Calu3 (cell line): ENCODE measurements at regions not wholly inside any gene's neighbourhood (a gene's known extent, or its start where the extent isn't known, plus 50 kb on each side); places are given as distances from the start of the nearest gene placed in this dataset.

Experiments used
- BruUV-seq: library from RNA; stranded (reverse); fragments of 400-500 nt; replicated peaks from 2 replicates; lab custom pipeline; 2021; lab: Mats Ljungman, UMichigan
- CTCF ChIA-PET: fragments of 300-600 bp; sonication (Branson Sonifier 250); formaldehyde crosslinking; loops from one replicate; lab custom pipeline; 2022; ENCODE audit warnings: antibody characterized with exemption; lab: Charles Lee
- DNase-seq: peaks from one replicate; pipeline ENCODE4 v3.0.0; 2022
- H3K27ac Mint-ChIP-seq: one replicate; pipeline ENCODE4 v1.8.0; 2022; ENCODE audit warnings: mixed read lengths; ENCODE audit not compliant: unreplicated experiment
- H3K27me3 Mint-ChIP-seq: one replicate; pipeline ENCODE4 v1.8.0; 2022; ENCODE audit warnings: mixed read lengths; ENCODE audit not compliant: unreplicated experiment
- H3K36me3 Mint-ChIP-seq: one replicate; pipeline ENCODE4 v1.8.0; 2022; ENCODE audit warnings: mild to moderate bottlenecking, moderate library complexity, mixed read lengths; ENCODE audit not compliant: insufficient read depth, unreplicated experiment
- H3K4me1 Mint-ChIP-seq: one replicate; pipeline ENCODE4 v1.8.0; 2022; ENCODE audit warnings: mild to moderate bottlenecking, low read depth, mixed read lengths; ENCODE audit not compliant: unreplicated experiment
- H3K4me3 Mint-ChIP-seq: one replicate; pipeline ENCODE4 v1.8.0; 2022; ENCODE audit warnings: mild to moderate bottlenecking, low read depth, moderate library complexity, mixed read lengths; ENCODE audit not compliant: unreplicated experiment
- H3K9me3 Mint-ChIP-seq: one replicate; pipeline ENCODE4 v1.8.0; 2022; ENCODE audit warnings: low read depth, mixed read lengths; ENCODE audit not compliant: unreplicated experiment
- CTCF ChIP-seq: fragments of 200-600 bp; IDR thresholded peaks from one replicate; pipeline ENCODE4 v1.8.0; 2022; ENCODE audit warnings: antibody characterized with exemption; ENCODE audit not compliant: unreplicated experiment
- intact Hi-C: fragments of 100-400 bp; cut with micrococcal nuclease; formaldehyde crosslinking; loops from one replicate; pipeline ENCODE4 v1.10.0; 2022; ENCODE audit not compliant: unreplicated experiment

GRCh38 chr4:187077744-187078401, 354.2 kb upstream of the FAT1 start:
- Mint-ChIP-seq H3K4me3 (no peak overlapping the region), H3K27me3 (no peaks in the 10 kb centered on the region), H3K36me3 (no peaks in the 10 kb centered on the region), H3K27ac (no peak overlapping the region), H3K4me1 (no peaks in the 10 kb centered on the region), H3K9me3 (no peaks in the 10 kb centered on the region)
- no peak for DNase-seq
- no TSS peak for BruUV-seq
- CTCF ChIA-PET, result no interaction called here
- intact Hi-C loops, result no loop called here
- TF ChIP-seq CTCF, result no peak

GRCh38 chr4:187084701-187085100, 361.0 kb upstream of the FAT1 start:
- no peak overlapping the region for H3K4me3 Mint-ChIP-seq
- no peaks in the 10 kb centered on the region for H3K36me3 Mint-ChIP-seq
- no peak for TF ChIP-seq CTCF
- H3K27ac Mint-ChIP-seq, result no peak overlapping the region
- no peaks in the 10 kb centered on the region for H3K9me3 Mint-ChIP-seq
- CTCF ChIA-PET, result no interaction called here
- intact Hi-C loops, result no loop called here
- H3K4me1 Mint-ChIP-seq, result no peaks in the 10 kb centered on the region
- no TSS peak for BruUV-seq
- no peak for DNase-seq
- H3K27me3 Mint-ChIP-seq, result no peaks in the 10 kb centered on the region

GRCh38 chr4:187085339-187085738, 361.7 kb upstream of the FAT1 start:
- H3K27ac Mint-ChIP-seq, result no peak overlapping the region
- no peak overlapping the region for H3K4me3 Mint-ChIP-seq
- CTCF ChIA-PET, result no interaction called here
- DNase-seq, result no peak
- H3K27me3 Mint-ChIP-seq, result no peaks in the 10 kb centered on the region
- no peaks in the 10 kb centered on the region for H3K9me3 Mint-ChIP-seq
- H3K36me3 Mint-ChIP-seq, result no peaks in the 10 kb centered on the region
- no peak for TF ChIP-seq CTCF
- intact Hi-C loops, result no loop called here
- BruUV-seq, result no TSS peak
- no peaks in the 10 kb centered on the region for H3K4me1 Mint-ChIP-seq

GRCh38 chr4:187086151-187086550, 362.5 kb upstream of the FAT1 start:
- CTCF ChIA-PET, result no interaction called here
- intact Hi-C loops, result no loop called here
- no peak for TF ChIP-seq CTCF
- Mint-ChIP-seq H3K27ac (no peak overlapping the region), H3K4me1 (no peaks in the 10 kb centered on the region), H3K4me3 (no peak overlapping the region), H3K36me3 (no peaks in the 10 kb centered on the region), H3K27me3 (no peaks in the 10 kb centered on the region), H3K9me3 (no peaks in the 10 kb centered on the region)
- DNase-seq, result no peak
- no TSS peak for BruUV-seq
